ENCODE measurements at regions not wholly inside any gene's neighbourhood (a gene's known extent, or its start where the extent isn't known, plus 50 kb on each side); places are given as distances from the start of the nearest gene placed in this dataset.

GRCh38 chr12:75900781-75901254 is 130.8 kb downstream of the PHLDA1 start (continued):
- TF ChIP-seq CEBPZ (IDR thresholded peaks at IDR 0.05; ENCODE audit: borderline replicate concordance, low read depth, low read length), result no peak
- TF ChIP-seq ZNF583 (CRISPR knock-in tag; IDR thresholded peaks at IDR 0.05), result no peak
- TF ChIP-seq CHD7 (IDR thresholded peaks at IDR 0.05; ENCODE audit: low read depth, low read length), result no peak
